Adrenal gland (tissue), 9 donors: ENCODE measurements at regions not wholly inside any gene's neighbourhood (a gene's known extent, or its start where the extent isn't known, plus 50 kb on each side); places are given as distances from the start of the nearest gene placed in this dataset.

ENCODE experiments used
- DNase-seq, 7 donors: peaks; one replicate each; pipeline ENCODE4 v3.0.0-alpha.2; 2019 to 2020
- H3K27ac ChIP-seq, 5 donors: fragments of 200-600 bp; sonication (generic) in 4 of 5; 1 replicate in 3 of 5; 2 replicates in 2 of 5; pipeline versions ENCODE4 v1.5.1 to v1.8.0; 2016 to 2020; ENCODE audit warnings: mild to moderate bottlenecking in 1 of 5
- H3K27me3 ChIP-seq: fragments of 200-600 bp; 2 replicates; pipeline ENCODE4 v1.8.0; 2021
- H3K36me3 ChIP-seq, 2 donors: fragments of 200-600 bp; replicated peaks in 1 of 2; 1 replicate in 1 of 2; 2 replicates in 1 of 2; pipeline versions ENCODE4 v1.5.1 to v1.8.0; 2018 to 2022
- H3K4me1 ChIP-seq, 2 donors: fragments of 200-600 bp; replicated peaks in 1 of 2; 1 replicate in 1 of 2; 2 replicates in 1 of 2; pipeline versions ENCODE4 v1.5.1 to v1.8.0; 2018 to 2021
- H3K4me3 ChIP-seq, 4 donors: fragments of 200-600 bp; sonication (generic) in 3 of 4; one replicate each; pipeline ENCODE4 v1.5.1; 2016 to 2018
- H3K9me3 ChIP-seq, 3 donors: fragments of 200-600 bp; sonication (generic) in 1 of 3; replicated peaks in 1 of 3; 1 replicate in 2 of 3; 2 replicates in 1 of 3; pipeline versions ENCODE4 v1.5.1 to v1.8.0; 2016 to 2021
- POLR2A ChIP-seq, 2 donors: fragments of 450-650 bp; IDR thresholded peaks; one replicate each; pipeline ENCODE4 v1.6.1; 2017; ENCODE audit warnings: antibody characterized with exemption in 2 of 2, mild to moderate bottlenecking in 2 of 2, moderate library complexity in 1 of 2
- WGBS, 4 donors: extraction: QIAGEN DNeasy Blood & Tissue Kit in 2 of 4; methylation state at CpG; one replicate each; pipeline versions ENCODE4 v1.1.5 to v1.1.7; 2013 to 2017; 5-methylcytosine and 5-hydroxymethylcytosine counted together
- intact Hi-C, 2 donors: fragments of 100-400 bp; cut with DNase I; formaldehyde crosslinking; loops; one replicate each; pipeline versions ENCODE4 v1.14.1 to v1.15.0; 2022 to 2023
- TF ChIP-seq, protein P1 (sequence below), 6 experiments: fragments of 450-650 bp in 4 of 6; fragments of 200-600 bp in 2 of 6; sonication (generic) in 1 of 6; IDR thresholded peaks; 1 replicate in 5 of 6; 2 replicates in 1 of 6; pipeline versions ENCODE4 v1.5.1 to v1.8.0; 2016 to 2021; ENCODE audit warnings: antibody characterized with exemption in 6 of 6, mild to moderate bottlenecking in 2 of 6, moderate library complexity in 1 of 6
- donor health status: healthy with polysubstance abuse.
- donor health status: Bipolar disorder and iron deficiency.
- donor health status: DM: yes; HTN: yes; CAD: no.
- donor health status: DM: no; HTN: no; CAD: no.
- donor health status: DM: no; HTN: no; CAD: no.

- TF ChIP-seq, protein P1, sequence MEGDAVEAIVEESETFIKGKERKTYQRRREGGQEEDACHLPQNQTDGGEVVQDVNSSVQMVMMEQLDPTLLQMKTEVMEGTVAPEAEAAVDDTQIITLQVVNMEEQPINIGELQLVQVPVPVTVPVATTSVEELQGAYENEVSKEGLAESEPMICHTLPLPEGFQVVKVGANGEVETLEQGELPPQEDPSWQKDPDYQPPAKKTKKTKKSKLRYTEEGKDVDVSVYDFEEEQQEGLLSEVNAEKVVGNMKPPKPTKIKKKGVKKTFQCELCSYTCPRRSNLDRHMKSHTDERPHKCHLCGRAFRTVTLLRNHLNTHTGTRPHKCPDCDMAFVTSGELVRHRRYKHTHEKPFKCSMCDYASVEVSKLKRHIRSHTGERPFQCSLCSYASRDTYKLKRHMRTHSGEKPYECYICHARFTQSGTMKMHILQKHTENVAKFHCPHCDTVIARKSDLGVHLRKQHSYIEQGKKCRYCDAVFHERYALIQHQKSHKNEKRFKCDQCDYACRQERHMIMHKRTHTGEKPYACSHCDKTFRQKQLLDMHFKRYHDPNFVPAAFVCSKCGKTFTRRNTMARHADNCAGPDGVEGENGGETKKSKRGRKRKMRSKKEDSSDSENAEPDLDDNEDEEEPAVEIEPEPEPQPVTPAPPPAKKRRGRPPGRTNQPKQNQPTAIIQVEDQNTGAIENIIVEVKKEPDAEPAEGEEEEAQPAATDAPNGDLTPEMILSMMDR (IDR thresholded peaks at IDR 0.05): no peak
- TF ChIP-seq POLR2A (IDR thresholded peaks at IDR 0.05): no peak
- peak in 2 of 7 donors; percentile 5 to 31 for DNase-seq
- Histone ChIP-seq H3K36me3 (no peaks in the 10 kb centered on the region), H3K4me3 (no peak overlapping the region), H3K27ac (no peak overlapping the region), H3K4me1 (peaks cover 0 to 3% of the 10 kb centered on the region in 2 donors), H3K9me3 (no peaks in the 10 kb centered on the region), H3K27me3 (peaks cover 24% of the 10 kb centered on the region)
- WGBS, 4 donors: 24 to 31% (median 26%) methylated on average over 10 of the region's 10 CpGs
- intact Hi-C loops: no loop called here
Measured at GRCh38 chr13:107864543-107865317, 350.6 kb downstream of the LIG4 start.

- Histone ChIP-seq H3K27me3 (peaks cover 1% of the 10 kb centered on the region), H3K27ac (no peak overlapping the region), H3K36me3 (no peaks in the 10 kb centered on the region), H3K9me3 (no peaks in the 10 kb centered on the region), H3K4me1 (no peaks in the 10 kb centered on the region), H3K4me3 (no peak overlapping the region)
- no peak for TF ChIP-seq POLR2A (IDR thresholded peaks at IDR 0.05)
- TF ChIP-seq, protein P1 (IDR thresholded peaks at IDR 0.05): no peak
- 62 to 90% (median 83%) methylated on average over 3 of the region's 3 CpGs for WGBS, 4 donors
- DNase-seq: no peak
- intact Hi-C loops: no loop called here
Measured at GRCh38 chr13:107860284-107860683, 355.1 kb downstream of the LIG4 start.

DNA sequence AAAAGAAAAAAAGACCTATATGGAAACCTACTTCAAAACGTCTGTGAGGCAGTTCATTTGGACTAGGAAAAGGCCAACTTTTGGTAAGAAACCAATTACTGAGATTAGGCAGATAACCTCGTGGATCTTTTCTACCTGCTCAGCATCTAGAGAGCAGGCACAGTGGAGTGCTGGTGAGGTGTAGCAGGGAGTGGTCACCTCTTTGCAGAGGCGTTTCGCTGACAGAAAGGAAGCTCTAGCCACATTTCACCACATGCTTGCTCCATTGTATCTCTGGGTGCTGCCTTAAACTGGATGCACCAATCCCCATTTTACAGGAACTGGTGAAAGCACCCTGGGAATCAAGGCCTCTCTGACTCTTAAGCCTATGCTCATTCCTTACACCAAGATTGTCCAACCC lies 360.5 kb downstream of the LIG4 start:
- 62 to 69% (median 67%) methylated on average over 4 of the region's 4 CpGs for WGBS, 4 donors
- no peaks in the 10 kb centered on the region for H3K36me3 ChIP-seq
- DNase-seq: no peak
- no peaks in the 10 kb centered on the region for H3K9me3 ChIP-seq
- no peaks in the 10 kb centered on the region for H3K4me1 ChIP-seq
- H3K27me3 ChIP-seq: no peaks in the 10 kb centered on the region
- TF ChIP-seq, protein P1 (IDR thresholded peaks at IDR 0.05): no peak
- TF ChIP-seq POLR2A (IDR thresholded peaks at IDR 0.05): no peak
- no peak overlapping the region for H3K4me3 ChIP-seq
- intact Hi-C loops: no loop called here
- no peak overlapping the region for H3K27ac ChIP-seq

DNA sequence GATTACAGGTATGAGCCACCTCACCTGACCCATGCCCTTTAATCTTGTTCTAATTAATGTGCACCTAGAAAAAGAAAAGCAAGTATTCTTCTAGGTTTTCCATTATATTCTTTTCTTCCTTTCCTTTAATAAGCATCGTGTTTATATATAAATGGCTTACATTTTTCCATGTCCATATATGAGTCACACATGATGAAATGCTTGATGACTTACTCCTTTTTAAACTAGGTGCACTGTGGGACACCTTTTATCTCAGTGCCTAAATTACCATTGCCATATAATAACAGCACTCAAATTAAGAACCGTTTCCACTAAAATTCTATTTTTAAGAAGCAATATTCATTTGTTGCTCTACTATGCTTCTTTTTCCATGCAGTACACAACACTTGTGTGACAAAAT lies 363.3 kb downstream of the LIG4 start:
- no peak overlapping the region for H3K4me3 ChIP-seq
- intact Hi-C loops: no loop called here
- no peaks in the 10 kb centered on the region for H3K9me3 ChIP-seq
- no peaks in the 10 kb centered on the region for H3K27me3 ChIP-seq
- TF ChIP-seq POLR2A (IDR thresholded peaks at IDR 0.05): no peak
- TF ChIP-seq, protein P1 (IDR thresholded peaks at IDR 0.05): no peak
- WGBS, 4 donors: 64 to 74% (median 69%) methylated on average over 2 of the region's 2 CpGs
- DNase-seq: no peak
- no peaks in the 10 kb centered on the region for H3K36me3 ChIP-seq
- H3K27ac ChIP-seq: no peak overlapping the region
- no peaks in the 10 kb centered on the region for H3K4me1 ChIP-seq
